NCI-H2196 (cell line): ENCODE measurements at regions not wholly inside any gene's neighbourhood (a gene's known extent, or its start where the extent isn't known, plus 50 kb on each side); places are given as distances from the start of the nearest gene placed in this dataset.

Experiments
- DNase-seq: peaks from one replicate; lab custom pipeline; 2025; ENCODE audit not compliant: unreplicated experiment; lab: John Stamatoyannopoulos, UW

- DNase-seq, result no peak
Observed at GRCh38 chr2:59936048-59936447, 617.4 kb downstream of the BCL11A start.

GRCh38 chr2:59935005-59935404 is 618.4 kb downstream of the BCL11A start:
- DNase-seq, result no peak

GRCh38 chr2:59933948-59934347 is 619.5 kb downstream of the BCL11A start:
- DNase-seq, result no peak

GRCh38 chr2:59932341-59932740 is 621.1 kb downstream of the BCL11A start:
- no peak for DNase-seq

GRCh38 chr2:59930430-59930829 is 623.0 kb downstream of the BCL11A start:
- DNase-seq, result no peak

DNA sequence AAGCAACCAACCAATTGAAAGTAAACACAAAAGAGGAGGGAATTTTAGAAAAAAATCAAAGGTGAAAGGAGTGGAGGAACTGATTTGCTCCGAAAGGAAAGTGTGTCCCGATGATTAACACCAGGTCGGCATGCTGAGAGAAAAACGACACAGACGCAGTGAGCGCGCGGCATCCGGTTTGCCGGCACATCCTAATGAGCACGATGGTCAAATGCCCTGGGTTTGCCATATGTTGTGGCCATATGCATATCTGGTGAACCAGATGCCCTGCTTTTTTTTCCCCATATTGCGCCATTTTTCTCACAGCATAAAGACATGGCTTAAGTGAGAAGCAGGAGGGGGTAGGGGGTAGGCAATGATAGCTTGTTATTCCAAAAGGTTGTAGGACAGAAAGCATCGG is 626.7 kb downstream of the BCL11A start:
- no peak for DNase-seq

- no peak for DNase-seq
Observed at GRCh38 chr2:59925321-59925720, 628.1 kb downstream of the BCL11A start.

- DNase-seq, result no peak
Observed at GRCh38 chr2:59924346-59924745, 629.1 kb downstream of the BCL11A start.

- no peak for DNase-seq
Observed at GRCh38 chr2:59922450-59922849, 631.0 kb downstream of the BCL11A start.

DNA sequence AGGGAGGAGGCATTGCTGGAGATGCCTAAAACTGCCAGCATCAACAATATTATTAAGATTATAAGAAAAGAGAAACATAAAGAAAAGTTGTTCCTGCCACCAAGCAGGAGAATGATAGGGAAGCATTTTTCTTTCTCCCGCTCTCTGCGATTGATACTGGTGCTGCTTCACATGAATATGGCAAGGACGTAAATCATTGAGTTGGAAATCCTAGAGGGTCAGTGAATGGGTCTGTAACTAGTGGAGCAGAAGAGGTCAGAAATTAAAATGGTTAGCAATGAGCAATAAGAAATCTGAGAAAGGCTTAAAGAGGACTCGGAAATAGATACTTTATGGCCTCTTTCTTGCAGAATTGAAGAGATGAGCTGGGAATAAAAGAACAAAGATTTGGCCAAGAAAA is 631.7 kb downstream of the BCL11A start:
- no peak for DNase-seq

DNA sequence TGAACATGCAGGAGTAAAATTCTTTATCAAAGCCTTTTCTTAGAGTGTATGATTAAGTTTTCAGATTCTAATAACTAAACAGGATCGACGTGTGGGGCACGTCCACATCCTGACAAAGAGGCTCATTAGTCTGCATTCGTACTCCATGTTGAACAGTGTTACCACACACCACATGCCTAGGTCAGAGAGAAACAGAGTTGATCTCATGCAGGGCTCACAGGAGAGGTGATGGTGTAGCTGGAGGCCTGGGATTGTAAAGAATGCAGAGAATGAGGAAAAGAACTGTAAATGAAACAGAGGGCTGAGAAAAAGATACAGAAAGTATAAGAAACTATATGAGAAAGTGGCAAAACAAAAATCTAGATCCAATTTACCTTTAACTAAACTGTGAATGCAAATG is 632.5 kb downstream of the BCL11A start:
- DNase-seq, result no peak

DNA sequence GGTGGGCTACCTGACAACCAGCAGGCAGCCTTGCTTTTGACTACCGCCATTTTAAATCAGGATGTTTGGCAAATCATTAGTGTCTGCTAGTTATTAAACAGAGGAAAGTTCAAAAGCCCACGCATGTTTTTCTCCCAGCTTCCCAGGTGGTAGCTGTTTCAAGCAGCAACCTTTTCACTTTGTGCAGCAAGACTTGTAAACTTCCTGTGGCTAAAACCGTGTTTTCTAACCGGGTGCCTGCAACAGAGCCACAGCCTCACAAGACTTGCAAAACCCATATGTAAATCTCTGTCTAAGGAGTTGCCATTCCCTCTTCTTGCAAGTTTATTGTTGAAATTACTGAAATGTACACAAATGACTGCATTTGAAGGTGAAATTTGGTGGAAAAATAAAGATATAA is 633.1 kb downstream of the BCL11A start:
- no peak for DNase-seq

DNA sequence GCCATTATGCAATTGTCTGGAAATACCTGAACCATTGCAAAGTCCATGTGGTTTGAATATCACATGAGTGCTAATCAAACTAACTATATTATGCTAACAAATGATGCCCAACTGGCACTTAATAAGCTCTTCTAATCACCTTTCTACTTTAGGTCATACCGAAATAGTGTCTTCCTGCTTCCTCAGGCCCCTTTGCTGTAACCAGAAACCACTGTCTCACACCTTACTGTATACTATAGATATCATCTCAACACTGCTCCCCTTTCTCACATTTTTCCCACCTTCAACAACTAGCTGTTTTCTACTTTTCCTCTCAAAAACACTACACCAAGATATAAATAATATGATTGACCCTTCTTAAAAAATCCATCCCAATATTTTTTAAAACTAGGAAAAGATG is 633.9 kb downstream of the BCL11A start:
- DNase-seq, result no peak

DNA sequence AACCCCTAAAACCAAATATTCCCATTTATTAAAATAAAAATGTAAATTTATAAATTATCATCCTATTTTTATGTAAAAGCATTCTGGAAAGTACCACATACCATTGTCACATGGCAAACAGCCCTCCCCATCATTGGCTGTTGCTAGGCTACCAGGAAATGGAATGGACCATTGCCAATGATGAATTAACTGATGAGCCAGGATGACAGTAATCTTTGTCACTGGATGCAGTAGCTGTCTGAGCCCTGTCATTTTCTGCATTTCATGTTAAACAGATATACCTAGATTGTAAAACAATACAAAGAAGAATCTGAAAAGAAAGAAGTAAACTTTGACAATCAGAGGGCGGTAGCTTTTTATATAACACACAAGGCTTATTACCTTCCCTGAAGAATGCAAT is 641.4 kb downstream of the BCL11A start:
- DNase-seq, result no peak

- DNase-seq, result no peak
Observed at GRCh38 chr2:59910166-59910565, 643.3 kb downstream of the BCL11A start.

DNA sequence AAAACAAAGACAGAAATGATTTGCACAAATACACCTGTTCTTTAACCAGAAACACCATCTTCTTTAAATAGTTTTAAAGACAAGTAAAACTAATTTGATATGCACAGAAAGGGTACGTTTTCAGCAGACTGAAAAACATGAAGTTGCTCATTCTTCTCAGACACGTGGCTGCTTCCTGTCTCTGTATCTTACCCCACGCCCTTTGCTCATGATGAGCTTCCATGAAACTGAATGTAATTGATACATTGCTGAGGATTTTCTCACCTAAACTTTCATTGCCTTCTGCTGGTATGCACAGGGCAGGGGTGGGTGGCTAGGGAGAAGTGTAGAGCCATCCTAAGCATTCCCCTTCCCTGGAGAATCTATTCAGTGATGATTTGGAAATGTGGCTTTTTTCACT is 644.3 kb downstream of the BCL11A start:
- no peak for DNase-seq

GRCh38 chr2:59905731-59906130 is 647.7 kb downstream of the BCL11A start:
- DNase-seq, result no peak

DNA sequence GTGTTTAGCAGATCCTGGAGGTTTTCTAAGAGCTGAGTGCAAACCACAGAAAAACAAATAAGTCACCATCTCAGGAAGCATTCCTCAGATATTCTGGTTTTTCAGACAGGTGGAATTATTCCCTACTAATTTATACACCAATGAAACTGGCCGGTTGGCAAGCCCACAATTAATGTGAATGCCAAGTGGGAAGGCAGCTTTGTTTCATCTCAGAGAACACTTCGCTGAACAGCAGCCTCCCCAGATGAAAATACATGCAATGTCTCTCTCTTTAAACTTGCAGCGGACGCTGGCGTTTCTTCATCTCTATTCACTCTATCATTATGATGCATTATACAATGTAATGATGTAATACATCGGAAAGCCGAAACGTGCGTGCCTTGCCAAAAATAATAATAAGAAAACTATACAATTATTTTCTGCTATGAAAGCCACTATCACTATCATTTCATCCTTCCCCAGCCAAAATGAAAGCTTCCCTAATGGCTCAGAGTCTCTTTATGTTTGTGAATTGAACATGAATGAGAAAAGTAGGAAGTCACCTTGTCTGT is 649.4 kb downstream of the BCL11A start:
- no peak for DNase-seq

DNA sequence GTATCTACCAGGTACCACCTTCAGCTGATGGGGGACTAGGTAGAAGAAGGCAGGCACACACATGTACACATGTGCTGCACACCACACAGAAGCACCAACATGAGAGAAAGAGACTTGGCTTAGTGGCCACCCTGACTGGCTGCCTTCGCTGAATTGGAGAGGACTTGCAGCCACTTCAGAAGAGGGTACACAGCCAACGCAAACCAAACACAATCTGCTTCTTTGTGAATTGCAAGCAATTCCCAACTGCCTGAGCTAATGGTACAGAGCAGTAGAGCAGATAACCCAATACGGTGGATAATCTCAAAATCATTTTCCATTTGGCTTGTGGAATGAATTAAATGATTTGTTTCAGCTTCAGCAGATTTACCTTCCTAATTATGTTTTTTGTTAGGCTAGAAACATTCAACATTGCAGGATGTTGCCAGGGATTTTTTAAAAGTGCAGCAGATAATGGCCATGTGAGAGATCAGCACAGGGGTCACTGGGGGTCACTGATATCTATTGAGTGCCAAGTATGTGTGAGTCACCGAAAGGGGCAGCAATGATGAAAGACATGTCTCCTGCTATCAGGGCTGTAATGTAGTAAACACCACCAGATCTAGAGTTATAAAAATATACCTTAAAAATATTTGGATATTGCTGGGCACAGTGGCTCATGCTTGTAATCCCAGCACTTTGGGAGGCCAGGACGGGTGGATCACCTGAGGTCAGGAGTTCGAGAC is 652.6 kb downstream of the BCL11A start:
- DNase-seq, result peak; percentile 53

DNA sequence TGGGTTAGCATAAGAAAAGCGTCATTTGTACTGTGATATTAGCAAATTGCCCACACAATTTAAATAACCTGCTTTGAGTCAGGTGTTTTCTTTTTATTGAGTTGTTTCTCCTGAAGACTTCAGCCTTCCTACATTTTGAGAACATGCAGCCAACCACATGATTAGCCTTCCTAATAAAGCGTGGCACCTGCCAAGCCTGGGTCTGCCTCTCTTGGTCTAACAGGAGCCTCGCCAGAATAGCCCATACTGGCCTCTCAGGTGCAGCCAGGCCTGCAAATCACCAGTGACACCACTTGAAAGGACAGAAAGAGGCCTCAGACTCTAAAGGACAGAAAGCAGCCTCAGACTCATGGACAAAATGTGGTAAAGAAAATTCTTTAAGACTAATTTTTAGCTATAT is 653.8 kb downstream of the BCL11A start:
- DNase-seq, result no peak

GRCh38 chr2:59896499-59897245 is 656.8 kb downstream of the BCL11A start:
- no peak for DNase-seq

GRCh38 chr2:59893612-59894011 is 659.8 kb downstream of the BCL11A start:
- DNase-seq, result no peak
